ENCODE measurements at regions not wholly inside any gene's neighbourhood (a gene's known extent, or its start where the extent isn't known, plus 50 kb on each side); places are given as distances from the start of the nearest gene placed in this dataset.

- CTCF ChIA-PET: interaction anchor here (1.3 kb wide), 1 partner anchor 12 kb away, joined by 3 read pairs; no protein-coding TSS in a partner anchor
- H3K4me1 Mint-ChIP-seq: no peaks in the 10 kb centered on the region
- no peaks in the 10 kb centered on the region for H3K36me3 Mint-ChIP-seq
- DNase-seq (no peak), ATAC-seq (no peak)
- H3K27me3 Mint-ChIP-seq: no peaks in the 10 kb centered on the region
- H3K4me3 Mint-ChIP-seq: no peak overlapping the region
- no peak overlapping the region for H3K27ac Mint-ChIP-seq
- no peaks in the 10 kb centered on the region for H3K9me3 Mint-ChIP-seq (ENCODE audit: low read depth)
Measured at GRCh38 chr10:61356354-61356753, 96.8 kb downstream of the TMEM26 start.

DNA sequence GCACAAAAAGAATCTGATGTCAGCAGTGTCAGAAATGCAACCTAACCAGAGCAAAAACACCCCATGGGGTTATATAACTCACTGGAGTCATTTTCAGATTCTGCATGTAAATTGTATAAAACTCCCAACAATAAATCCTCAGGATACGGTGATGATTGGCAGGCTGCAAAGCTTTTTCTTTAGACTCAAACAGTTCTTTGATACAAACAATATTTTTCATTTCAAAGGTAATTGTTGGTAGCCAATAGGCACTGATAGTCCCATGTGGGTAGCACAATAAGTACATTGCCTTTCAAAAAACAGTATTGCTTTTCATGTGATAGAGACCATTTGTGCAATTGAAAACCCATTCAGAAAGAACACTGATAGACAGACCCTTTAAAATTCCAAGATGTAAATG, 98.0 kb downstream of the TMEM26 start:
- no peaks in the 10 kb centered on the region for H3K27me3 Mint-ChIP-seq
- H3K27ac Mint-ChIP-seq: no peak overlapping the region
- no peaks in the 10 kb centered on the region for H3K4me1 Mint-ChIP-seq
- CTCF ChIA-PET: no interaction called here
- ATAC-seq: no peak
- no peaks in the 10 kb centered on the region for H3K9me3 Mint-ChIP-seq (ENCODE audit: low read depth)
- no peak overlapping the region for H3K4me3 Mint-ChIP-seq
- H3K36me3 Mint-ChIP-seq: no peaks in the 10 kb centered on the region
- DNase-seq: no peak

DNA sequence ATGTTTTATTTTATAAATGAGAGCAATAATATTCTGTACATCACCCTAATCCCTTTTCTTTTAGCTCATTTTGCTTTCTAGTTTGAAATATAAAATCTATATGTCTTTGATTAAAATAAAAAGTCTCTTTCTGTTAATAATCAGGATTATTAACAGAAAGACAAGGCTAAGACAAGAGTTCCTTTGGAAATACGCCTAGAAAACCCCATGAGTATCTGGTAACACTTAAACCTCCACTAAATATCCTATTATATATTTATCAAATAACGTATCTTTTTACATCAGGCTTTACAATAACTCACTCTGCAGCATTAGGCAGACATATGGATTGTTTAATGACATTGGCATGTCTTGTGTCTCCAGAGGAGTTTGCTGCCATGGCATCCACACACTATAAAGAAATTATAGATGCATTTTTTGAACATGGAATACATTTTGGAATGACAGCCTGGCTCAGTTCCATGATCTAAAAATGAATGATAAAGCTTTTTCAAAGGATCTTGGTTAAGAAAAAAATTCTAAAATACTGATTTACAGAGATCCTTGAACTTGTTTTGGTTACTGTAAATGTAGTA, 98.7 kb downstream of the TMEM26 start:
- H3K36me3 Mint-ChIP-seq: no peaks in the 10 kb centered on the region
- ATAC-seq: no peak
- H3K27ac Mint-ChIP-seq: no peak overlapping the region
- peaks cover 2% of the 10 kb centered on the region for H3K27me3 Mint-ChIP-seq
- H3K4me1 Mint-ChIP-seq: no peaks in the 10 kb centered on the region
- no peak for DNase-seq
- H3K4me3 Mint-ChIP-seq: no peak overlapping the region
- H3K9me3 Mint-ChIP-seq (ENCODE audit: low read depth): no peaks in the 10 kb centered on the region
- CTCF ChIA-PET: no interaction called here

DNA sequence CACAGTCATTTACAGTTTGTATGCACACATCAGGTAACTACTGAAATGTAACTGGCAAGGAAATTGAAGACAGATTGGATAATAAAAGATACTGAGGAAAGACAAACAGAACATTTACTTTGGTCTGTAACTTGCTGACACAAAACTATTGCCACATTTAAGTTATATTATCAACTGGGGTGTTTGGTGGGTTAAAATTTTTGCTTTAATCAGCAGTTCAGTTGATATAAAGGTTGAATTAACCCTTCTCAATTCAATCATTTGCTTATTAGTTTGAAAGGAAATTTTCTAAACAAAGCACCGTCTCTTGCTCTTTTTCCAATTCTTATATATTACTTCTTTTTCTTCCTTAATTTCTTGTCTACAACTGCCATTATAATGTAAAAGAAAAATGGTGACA, 102.4 kb downstream of the TMEM26 start:
- ATAC-seq: no peak
- peaks cover 3% of the 10 kb centered on the region for H3K27me3 Mint-ChIP-seq
- DNase-seq: no peak
- no peak overlapping the region for H3K27ac Mint-ChIP-seq
- H3K9me3 Mint-ChIP-seq (ENCODE audit: low read depth): no peaks in the 10 kb centered on the region
- H3K4me1 Mint-ChIP-seq: no peaks in the 10 kb centered on the region
- H3K4me3 Mint-ChIP-seq: no peak overlapping the region
- CTCF ChIA-PET: no interaction called here
- no peaks in the 10 kb centered on the region for H3K36me3 Mint-ChIP-seq

DNA sequence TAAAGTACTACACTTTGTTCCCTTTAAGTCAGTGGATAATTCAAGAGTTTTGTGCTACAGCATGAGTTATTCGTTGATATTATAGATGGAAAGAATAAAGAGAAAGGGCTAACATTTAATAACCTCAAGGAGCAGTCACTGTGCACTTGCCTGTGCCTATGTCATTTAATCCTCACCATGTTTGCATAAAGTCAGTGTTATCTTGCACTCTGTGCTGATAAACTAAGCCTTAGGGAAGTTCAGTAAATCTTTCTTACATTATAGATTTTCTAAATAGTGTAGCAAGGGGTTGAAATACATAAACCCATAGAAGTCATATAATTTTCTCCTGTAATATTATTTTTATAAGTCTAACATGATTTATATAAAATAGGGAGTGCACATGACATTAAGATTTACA, 103.1 kb downstream of the TMEM26 start:
- no peak for DNase-seq
- no peak for ATAC-seq
- no peak overlapping the region for H3K27ac Mint-ChIP-seq
- CTCF ChIA-PET: no interaction called here
- no peaks in the 10 kb centered on the region for H3K9me3 Mint-ChIP-seq (ENCODE audit: low read depth)
- no peak overlapping the region for H3K4me3 Mint-ChIP-seq
- H3K4me1 Mint-ChIP-seq: no peaks in the 10 kb centered on the region
- peaks cover 3% of the 10 kb centered on the region for H3K27me3 Mint-ChIP-seq
- H3K36me3 Mint-ChIP-seq: no peaks in the 10 kb centered on the region

DNA sequence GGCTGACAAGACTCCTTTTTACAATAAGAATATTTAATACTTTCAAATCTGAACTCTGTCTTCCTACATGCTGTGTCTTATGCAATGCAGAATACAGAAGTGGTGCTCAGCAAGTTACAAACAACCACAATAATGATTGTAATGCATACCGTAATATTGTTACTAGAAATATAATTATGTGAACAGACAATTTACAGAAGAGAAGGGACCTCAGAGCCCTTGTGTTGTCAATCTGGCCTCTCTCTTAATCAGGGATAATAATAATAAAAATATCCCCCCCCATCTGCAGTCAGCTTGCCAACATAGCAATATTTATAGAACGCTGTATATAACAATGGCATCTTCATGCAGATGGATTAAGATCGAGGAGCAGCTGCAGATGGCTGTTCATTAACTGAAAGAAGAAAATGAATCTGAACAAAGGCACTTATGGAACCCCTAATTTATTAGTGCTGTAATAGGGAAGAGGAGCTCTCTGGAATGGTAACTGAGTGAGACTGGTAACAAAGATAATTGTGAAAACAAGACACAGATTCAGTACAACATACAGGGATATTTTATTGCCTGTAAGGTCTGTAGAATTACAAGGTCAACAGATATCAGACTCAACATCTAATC, 106.3 kb downstream of the TMEM26 start:
- Mint-ChIP-seq H3K36me3 (no peaks in the 10 kb centered on the region), H3K27me3 (peaks cover 3% of the 10 kb centered on the region), H3K9me3 (ENCODE audit: low read depth) (no peaks in the 10 kb centered on the region), H3K4me3 (no peak overlapping the region), H3K27ac (no peak overlapping the region), H3K4me1 (peaks cover 2% of the 10 kb centered on the region)
- CTCF ChIA-PET: no interaction called here
- ATAC-seq (no peak), DNase-seq (no peak)

DNA sequence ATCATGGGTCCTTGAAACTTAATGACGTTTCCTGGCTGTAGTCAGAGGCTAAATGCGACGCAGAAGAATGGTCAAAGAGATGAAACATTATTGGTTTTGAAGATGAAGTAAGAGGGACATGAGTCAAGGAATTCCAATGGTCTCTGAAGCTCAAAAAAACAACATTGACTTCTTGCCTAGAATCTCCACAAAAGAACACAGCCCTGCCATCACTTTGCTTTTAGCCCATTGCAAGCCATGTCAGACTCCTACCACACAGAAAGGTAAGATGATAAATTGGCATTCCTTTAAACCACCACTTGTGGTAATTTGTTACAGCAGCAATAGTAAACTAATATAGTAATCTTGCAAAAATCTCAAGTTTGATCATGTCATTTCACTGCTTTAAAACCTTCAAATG, 109.4 kb downstream of the TMEM26 start:
- H3K9me3 Mint-ChIP-seq (ENCODE audit: low read depth): no peaks in the 10 kb centered on the region
- CTCF ChIA-PET: interaction anchor here (1.1 kb wide), 1 partner anchor 12 kb away, joined by 3 read pairs; no protein-coding TSS in a partner anchor
- H3K4me1 Mint-ChIP-seq: peaks cover 2% of the 10 kb centered on the region
- no peak overlapping the region for H3K4me3 Mint-ChIP-seq
- H3K27ac Mint-ChIP-seq: no peak overlapping the region
- ATAC-seq (no peak), DNase-seq (no peak)
- H3K27me3 Mint-ChIP-seq: no peaks in the 10 kb centered on the region
- no peaks in the 10 kb centered on the region for H3K36me3 Mint-ChIP-seq

DNA sequence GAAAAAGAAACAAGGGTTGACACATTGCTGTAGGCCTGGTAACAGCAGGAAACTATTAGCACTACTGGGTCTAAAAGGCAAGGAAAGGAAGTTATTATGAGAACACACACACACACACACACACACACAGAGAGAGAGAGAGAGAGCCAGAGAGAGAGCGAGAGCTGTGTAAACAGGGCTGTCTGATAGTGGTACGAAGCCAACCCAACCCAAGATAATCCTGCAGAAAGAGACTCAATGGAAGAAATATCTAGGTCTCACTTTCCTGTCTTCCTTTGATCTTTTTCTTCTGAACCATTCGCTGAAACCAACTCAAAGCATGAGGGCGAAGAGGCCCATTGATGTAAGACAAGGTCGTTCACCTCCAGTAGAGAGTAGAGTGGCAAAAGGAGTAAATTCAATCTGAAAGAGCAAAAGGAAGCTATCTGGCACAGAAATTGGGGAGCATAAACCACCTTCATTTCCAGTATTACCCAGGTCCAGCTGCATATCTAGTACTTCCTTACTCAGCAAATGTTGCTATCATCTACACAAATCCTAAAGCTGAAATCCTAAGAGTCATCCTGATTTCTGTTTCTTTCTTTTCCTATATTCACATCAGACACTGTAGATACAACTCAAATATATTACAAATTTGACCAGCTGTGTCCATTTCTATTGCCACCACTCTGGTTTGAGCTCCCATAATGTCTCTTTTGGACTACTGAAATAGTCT, 110.2 kb downstream of the TMEM26 start:
- CTCF ChIA-PET: interaction anchor here (0.6 kb wide), 1 partner anchor 813 kb away, joined by 3 read pairs; no protein-coding TSS in a partner anchor
- no peak for DNase-seq
- no peak overlapping the region for H3K4me3 Mint-ChIP-seq
- no peak overlapping the region for H3K27ac Mint-ChIP-seq
- H3K9me3 Mint-ChIP-seq (ENCODE audit: low read depth): no peaks in the 10 kb centered on the region
- no peaks in the 10 kb centered on the region for H3K36me3 Mint-ChIP-seq
- H3K4me1 Mint-ChIP-seq: peaks cover 2% of the 10 kb centered on the region
- H3K27me3 Mint-ChIP-seq: peaks cover 4% of the 10 kb centered on the region
- no peak for ATAC-seq

DNA sequence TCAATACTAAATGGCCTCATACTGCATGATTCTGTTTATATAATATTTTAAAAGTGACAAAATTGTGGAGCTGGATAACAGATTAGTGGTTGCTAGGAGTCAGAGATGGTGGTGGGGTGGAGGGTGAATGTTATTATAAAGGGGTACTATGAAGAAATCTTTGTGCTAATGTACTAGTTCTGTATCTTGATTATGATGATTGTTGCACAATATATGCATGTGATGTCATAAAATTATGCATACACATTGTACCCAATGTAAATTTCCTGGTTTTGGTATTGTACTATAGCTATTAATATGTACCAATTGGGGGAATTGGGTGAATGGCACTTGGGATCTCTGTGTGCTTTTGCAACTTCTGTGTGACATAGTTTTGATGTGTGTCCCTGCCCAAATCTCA, 112.2 kb downstream of the TMEM26 start:
- H3K4me1 Mint-ChIP-seq: peaks cover 2% of the 10 kb centered on the region
- DNase-seq: no peak
- no peak for ATAC-seq
- H3K27me3 Mint-ChIP-seq: peaks cover 4% of the 10 kb centered on the region
- H3K4me3 Mint-ChIP-seq: no peak overlapping the region
- H3K27ac Mint-ChIP-seq: no peak overlapping the region
- no peaks in the 10 kb centered on the region for H3K36me3 Mint-ChIP-seq
- CTCF ChIA-PET: no interaction called here
- H3K9me3 Mint-ChIP-seq (ENCODE audit: low read depth): no peaks in the 10 kb centered on the region

GRCh38 chr10:61338146-61338545, 115.0 kb downstream of the TMEM26 start:
- CTCF ChIA-PET: no interaction called here

DNA sequence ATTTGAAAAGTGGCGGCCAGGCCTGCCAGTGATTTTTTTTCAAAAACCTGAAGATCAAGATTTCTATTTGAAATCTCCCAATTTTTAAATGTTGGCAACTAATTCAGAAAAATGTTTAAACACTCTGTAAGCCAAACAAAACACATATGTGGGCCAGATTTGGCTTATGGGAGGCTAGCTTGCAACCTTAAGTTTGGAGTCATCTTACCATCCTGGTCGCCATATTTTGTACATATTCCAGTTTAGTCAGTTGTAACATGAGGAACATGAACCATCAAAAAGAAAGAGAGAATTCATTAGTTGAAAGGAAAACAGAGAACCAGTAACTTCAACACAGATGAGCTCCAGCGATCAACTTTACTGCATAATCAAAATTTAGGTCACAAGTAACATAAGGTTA, 115.4 kb downstream of the TMEM26 start:
- ATAC-seq: no peak
- no peaks in the 10 kb centered on the region for H3K36me3 Mint-ChIP-seq
- CTCF ChIA-PET: no interaction called here

More at GRCh38 chr10:61338146-61338545, 115.0 kb downstream of the TMEM26 start:
- DNase-seq (no peak), ATAC-seq (no peak)
- peaks cover 4% of the 10 kb centered on the region for H3K27me3 Mint-ChIP-seq
- peaks cover 2% of the 10 kb centered on the region for H3K4me1 Mint-ChIP-seq
- no peak overlapping the region for H3K27ac Mint-ChIP-seq
- H3K4me3 Mint-ChIP-seq: no peak overlapping the region
- no peaks in the 10 kb centered on the region for H3K36me3 Mint-ChIP-seq
- no peaks in the 10 kb centered on the region for H3K9me3 Mint-ChIP-seq (ENCODE audit: low read depth)

GRCh38 chr10:61336831-61337230, 116.3 kb downstream of the TMEM26 start:
- Mint-ChIP-seq H3K27me3 (peaks cover 4% of the 10 kb centered on the region), H3K9me3 (ENCODE audit: low read depth) (no peaks in the 10 kb centered on the region), H3K4me3 (no peak overlapping the region), H3K4me1 (no peaks in the 10 kb centered on the region), H3K36me3 (no peaks in the 10 kb centered on the region), H3K27ac (no peak overlapping the region)
- DNase-seq (no peak), ATAC-seq (no peak)
- CTCF ChIA-PET: no interaction called here

More for the DNA sequence above, 115.4 kb downstream of the TMEM26 start:
- Mint-ChIP-seq H3K27ac (no peak overlapping the region), H3K9me3 (ENCODE audit: low read depth) (no peaks in the 10 kb centered on the region), H3K4me3 (no peak overlapping the region), H3K4me1 (peaks cover 1% of the 10 kb centered on the region), H3K27me3 (peaks cover 4% of the 10 kb centered on the region)
- no peak for DNase-seq

- DNase-seq (no peak), ATAC-seq (no peak)
- H3K4me3 Mint-ChIP-seq: no peak overlapping the region
- H3K36me3 Mint-ChIP-seq: no peaks in the 10 kb centered on the region
- no peak overlapping the region for H3K27ac Mint-ChIP-seq
- no peaks in the 10 kb centered on the region for H3K9me3 Mint-ChIP-seq (ENCODE audit: low read depth)
- peaks cover 4% of the 10 kb centered on the region for H3K27me3 Mint-ChIP-seq
- CTCF ChIA-PET: no interaction called here
- H3K4me1 Mint-ChIP-seq: no peaks in the 10 kb centered on the region
Measured at GRCh38 chr10:61335359-61335758, 117.8 kb downstream of the TMEM26 start.

- CTCF ChIA-PET: no interaction called here
- no peak overlapping the region for H3K27ac Mint-ChIP-seq
- no peak overlapping the region for H3K4me3 Mint-ChIP-seq
- no peaks in the 10 kb centered on the region for H3K36me3 Mint-ChIP-seq
- peaks cover 2% of the 10 kb centered on the region for H3K9me3 Mint-ChIP-seq (ENCODE audit: low read depth)
- H3K27me3 Mint-ChIP-seq: no peaks in the 10 kb centered on the region
- no peaks in the 10 kb centered on the region for H3K4me1 Mint-ChIP-seq
- ATAC-seq (no peak), DNase-seq (no peak)
Measured at GRCh38 chr10:61332581-61332980, 120.6 kb downstream of the TMEM26 start.
